Neutrophil (primary cell): ENCODE measurements at regions not wholly inside any gene's neighbourhood (a gene's known extent, or its start where the extent isn't known, plus 50 kb on each side); places are given as distances from the start of the nearest gene placed in this dataset.
"Not testable (repeated sequence)": the region's sequence is repeated elsewhere in the genome, so short reads cannot be mapped to it uniquely, and the experiment has no call there.

Experiments
- H3K27ac ChIP-seq: fragments of 200-600 bp; sonication (generic); 2 replicates; pipeline ENCODE4 v1.5.1; 2016; ENCODE audit warnings: mild to moderate bottlenecking, moderate library complexity
- H3K27me3 ChIP-seq: fragments of 200-600 bp; sonication (generic); 2 replicates; pipeline ENCODE4 v1.6.0; 2016; ENCODE audit warnings: mild to moderate bottlenecking
- H3K36me3 ChIP-seq: fragments of 200-600 bp; sonication (generic); 2 replicates; pipeline ENCODE4 v1.5.1; 2017
- H3K4me1 ChIP-seq, 2 experiments: fragments of 200-600 bp in 1 of 2; sonication (generic) in 1 of 2; 1 replicate in 1 of 2; 2 replicates in 1 of 2; pipeline versions ENCODE4 v1.5.1 to v1.6.1; 2013 to 2016; ENCODE audit warnings: low read depth in 1 of 2, low read length in 1 of 2, mild to moderate bottlenecking in 1 of 2, moderate library complexity in 1 of 2; ENCODE audit not compliant: control insufficient read depth in 1 of 2, insufficient read depth in 1 of 2
- H3K4me3 ChIP-seq, 2 experiments: fragments of 200-600 bp in 1 of 2; sonication (generic) in 1 of 2; 1 replicate in 1 of 2; 2 replicates in 1 of 2; pipeline ENCODE4 v1.5.1; 2013 to 2016; ENCODE audit warnings: low read depth in 1 of 2, low read length in 1 of 2, mild to moderate bottlenecking in 1 of 2, moderate library complexity in 1 of 2
- H3K9me3 ChIP-seq: fragments of 200-600 bp; sonication (generic); 2 replicates; pipeline ENCODE4 v1.5.1; 2016
- CTCF ChIP-seq: fragments of 200-600 bp; sonication (generic); IDR thresholded peaks from 2 replicates; pipeline ENCODE4 v1.5.1; 2016; ENCODE audit warnings: antibody characterized with exemption

GRCh38 chr3:26307787-26308186 is 314.8 kb upstream of the LRRC3B start:
- H3K4me3 ChIP-seq, result no peak overlapping the region
- no peaks in the 10 kb centered on the region for H3K36me3 ChIP-seq
- H3K4me1 ChIP-seq, result no peaks in the 10 kb centered on the region
- no peak overlapping the region for H3K27ac ChIP-seq
- no peaks in the 10 kb centered on the region for H3K27me3 ChIP-seq
- H3K9me3 ChIP-seq, result no peaks in the 10 kb centered on the region
- TF ChIP-seq CTCF, result no peak

- Histone ChIP-seq H3K9me3 (no peaks in the 10 kb centered on the region), H3K36me3 (no peaks in the 10 kb centered on the region), H3K4me1 (no peaks in the 10 kb centered on the region), H3K27me3 (no peaks in the 10 kb centered on the region), H3K27ac (no peak overlapping the region), H3K4me3 (no peak overlapping the region)
- no peak for TF ChIP-seq CTCF
Observed at GRCh38 chr3:26308454-26308853, 314.1 kb upstream of the LRRC3B start.

GRCh38 chr3:26309536-26309935 is 313.0 kb upstream of the LRRC3B start:
- not testable (repeated sequence) for H3K4me3 ChIP-seq, H3K9me3 ChIP-seq, H3K36me3 ChIP-seq, H3K27me3 ChIP-seq, H3K4me1 ChIP-seq, H3K27ac ChIP-seq

GRCh38 chr3:26312816-26313215 is 309.8 kb upstream of the LRRC3B start:
- H3K27ac ChIP-seq, result no peak overlapping the region
- no peak overlapping the region for H3K4me3 ChIP-seq
- H3K9me3 ChIP-seq, result no peaks in the 10 kb centered on the region
- no peaks in the 10 kb centered on the region for H3K4me1 ChIP-seq
- H3K36me3 ChIP-seq, result no peaks in the 10 kb centered on the region
- no peak for TF ChIP-seq CTCF
- H3K27me3 ChIP-seq, result no peaks in the 10 kb centered on the region

GRCh38 chr3:26316472-26316871 is 306.1 kb upstream of the LRRC3B start:
- no peaks in the 10 kb centered on the region for H3K27me3 ChIP-seq
- H3K36me3 ChIP-seq, result no peaks in the 10 kb centered on the region
- H3K9me3 ChIP-seq, result no peaks in the 10 kb centered on the region
- H3K27ac ChIP-seq, result no peak overlapping the region
- H3K4me1 ChIP-seq, result no peaks in the 10 kb centered on the region
- no peak for TF ChIP-seq CTCF
- no peak overlapping the region for H3K4me3 ChIP-seq

GRCh38 chr3:26323741-26324140 is 298.8 kb upstream of the LRRC3B start:
- H3K4me1 ChIP-seq, H3K9me3 ChIP-seq, H3K27ac ChIP-seq, H3K4me3 ChIP-seq, H3K36me3 ChIP-seq, H3K27me3 ChIP-seq: not testable (repeated sequence)

- Histone ChIP-seq H3K36me3 (no peaks in the 10 kb centered on the region), H3K27ac (no peak overlapping the region), H3K4me1 (no peaks in the 10 kb centered on the region), H3K27me3 (no peaks in the 10 kb centered on the region), H3K9me3 (no peaks in the 10 kb centered on the region), H3K4me3 (no peak overlapping the region)
- no peak for TF ChIP-seq CTCF
Observed at GRCh38 chr3:26340001-26340400, 282.6 kb upstream of the LRRC3B start.
